ENCODE measurements at regions not wholly inside any gene's neighbourhood (a gene's known extent, or its start where the extent isn't known, plus 50 kb on each side); places are given as distances from the start of the nearest gene placed in this dataset.

- H3K27ac ChIP-seq, result no peak overlapping the region
- no peaks in the 10 kb centered on the region for H3K9me3 ChIP-seq
- no peak for TF ChIP-seq CTCF (IDR thresholded peaks at IDR 0.05)
Measured at GRCh38 chr16:50906454-50906853, 164.6 kb downstream of the CYLD start.

GRCh38 chr16:50902457-50902856 lies 160.6 kb downstream of the CYLD start:
- Histone ChIP-seq H3K27me3 (no peaks in the 10 kb centered on the region), H3K4me3 (ENCODE audit: low read depth in 1 of 2, low read length in 1 of 2) (no peak overlapping the region), H3K9me3 (no peaks in the 10 kb centered on the region), H3K4me1 (ENCODE audit: control insufficient read depth in 1 of 2, insufficient read depth in 1 of 2, low read depth in 1 of 2, low read length in 1 of 2) (no peaks in the 10 kb centered on the region), H3K27ac (no peak overlapping the region), H3K36me3 (no peaks in the 10 kb centered on the region)
- TF ChIP-seq CTCF (IDR thresholded peaks at IDR 0.05), result no peak

More at GRCh38 chr16:50906454-50906853, 164.6 kb downstream of the CYLD start:
- H3K4me3 ChIP-seq (ENCODE audit: low read depth in 1 of 2, low read length in 1 of 2), result no peak overlapping the region
- peaks cover 18% of the 10 kb centered on the region for H3K27me3 ChIP-seq
- no peaks in the 10 kb centered on the region for H3K4me1 ChIP-seq (ENCODE audit: control insufficient read depth in 1 of 2, insufficient read depth in 1 of 2, low read depth in 1 of 2, low read length in 1 of 2)
- no peaks in the 10 kb centered on the region for H3K36me3 ChIP-seq

GRCh38 chr16:50901062-50901461 lies 159.2 kb downstream of the CYLD start:
- no peak for TF ChIP-seq CTCF (IDR thresholded peaks at IDR 0.05)

GRCh38 chr16:50900391-50900942 lies 158.6 kb downstream of the CYLD start:
- H3K27me3 ChIP-seq, result no peaks in the 10 kb centered on the region

More at GRCh38 chr16:50901062-50901461, 159.2 kb downstream of the CYLD start:
- Histone ChIP-seq H3K4me1 (ENCODE audit: control insufficient read depth in 1 of 2, insufficient read depth in 1 of 2, low read depth in 1 of 2, low read length in 1 of 2) (no peaks in the 10 kb centered on the region), H3K36me3 (no peaks in the 10 kb centered on the region), H3K9me3 (no peaks in the 10 kb centered on the region), H3K27ac (no peak overlapping the region), H3K27me3 (no peaks in the 10 kb centered on the region), H3K4me3 (ENCODE audit: low read depth in 1 of 2, low read length in 1 of 2) (no peak overlapping the region)

GRCh38 chr16:50899951-50900350 lies 158.1 kb downstream of the CYLD start:
- no peaks in the 10 kb centered on the region for H3K4me1 ChIP-seq (ENCODE audit: control insufficient read depth in 1 of 2, insufficient read depth in 1 of 2, low read depth in 1 of 2, low read length in 1 of 2)
- no peak overlapping the region for H3K4me3 ChIP-seq (ENCODE audit: low read depth in 1 of 2, low read length in 1 of 2)
- no peaks in the 10 kb centered on the region for H3K9me3 ChIP-seq
- H3K27me3 ChIP-seq, result no peaks in the 10 kb centered on the region
- H3K27ac ChIP-seq, result no peak overlapping the region
- TF ChIP-seq CTCF (IDR thresholded peaks at IDR 0.05), result no peak
- no peaks in the 10 kb centered on the region for H3K36me3 ChIP-seq

More at GRCh38 chr16:50900391-50900942, 158.6 kb downstream of the CYLD start:
- H3K4me3 ChIP-seq (ENCODE audit: low read depth in 1 of 2, low read length in 1 of 2), result no peak overlapping the region
- no peaks in the 10 kb centered on the region for H3K9me3 ChIP-seq
- no peak for TF ChIP-seq CTCF (IDR thresholded peaks at IDR 0.05)
- no peak overlapping the region for H3K27ac ChIP-seq
- H3K4me1 ChIP-seq (ENCODE audit: control insufficient read depth in 1 of 2, insufficient read depth in 1 of 2, low read depth in 1 of 2, low read length in 1 of 2), result no peaks in the 10 kb centered on the region
- no peaks in the 10 kb centered on the region for H3K36me3 ChIP-seq

Data from neutrophil (primary cell).